HUES6 (cell line): ENCODE measurements at regions not wholly inside any gene's neighbourhood (a gene's known extent, or its start where the extent isn't known, plus 50 kb on each side); places are given as distances from the start of the nearest gene placed in this dataset.

Experiments used
- H3K27ac ChIP-seq: 2 replicates; pipeline ENCODE4 v1.7.0; 2013; ENCODE audit warnings: low read depth, mild to moderate bottlenecking, low read length, inconsistent platforms
- H3K27me3 ChIP-seq: 2 replicates; pipeline ENCODE4 v1.6.1; 2013; ENCODE audit warnings: low read length; ENCODE audit not compliant: control insufficient read depth, insufficient read depth
- H3K36me3 ChIP-seq: 2 replicates; pipeline ENCODE4 v1.6.1; 2013; ENCODE audit warnings: low read length; ENCODE audit not compliant: control insufficient read depth, insufficient read depth
- H3K4me1 ChIP-seq: 2 replicates; pipeline ENCODE4 v1.6.1; 2013; ENCODE audit warnings: low read length; ENCODE audit not compliant: control insufficient read depth, insufficient read depth
- H3K4me3 ChIP-seq: 2 replicates; pipeline ENCODE4 v1.5.1; 2013; ENCODE audit warnings: low read depth, low read length
- H3K9ac ChIP-seq: one replicate; pipeline ENCODE4 v1.6.1; 2013; ENCODE audit warnings: mild to moderate bottlenecking, low read length
- H3K9me3 ChIP-seq: 2 replicates; pipeline ENCODE4 v1.6.1; 2013; ENCODE audit warnings: low read depth, low read length; ENCODE audit not compliant: control insufficient read depth, insufficient read depth

DNA sequence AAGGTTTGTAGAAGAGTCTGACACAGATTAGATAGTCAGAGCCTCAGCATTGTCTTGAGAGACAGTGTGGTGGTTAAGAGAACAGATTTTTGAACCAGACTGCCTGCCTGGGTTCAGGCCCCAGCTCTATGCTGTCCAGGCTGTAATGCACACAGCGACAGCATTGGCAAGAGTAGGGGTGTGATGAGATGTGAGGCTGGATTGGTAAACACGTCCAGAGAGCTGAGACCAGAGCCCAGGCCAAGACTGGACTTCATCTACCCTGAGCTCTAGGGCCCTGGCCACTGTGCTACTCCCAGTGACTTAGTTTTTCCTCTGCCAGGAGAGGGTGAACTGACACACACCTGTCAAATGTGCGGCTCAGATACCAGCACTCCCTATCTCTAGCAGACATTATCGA, 360.4 kb downstream of the RPS24 start:
- no peaks in the 10 kb centered on the region for H3K36me3 ChIP-seq
- no peaks in the 10 kb centered on the region for H3K9me3 ChIP-seq
- H3K27me3 ChIP-seq: no peaks in the 10 kb centered on the region
- H3K4me1 ChIP-seq: peaks cover 4% of the 10 kb centered on the region; the same call in 1 of the 2 replicates
- H3K9ac ChIP-seq: no peak overlapping the region
- no peak overlapping the region for H3K27ac ChIP-seq
- H3K4me3 ChIP-seq: no peak overlapping the region

GRCh38 chr10:78395162-78395561, 361.5 kb downstream of the RPS24 start:
- H3K36me3 ChIP-seq: no peaks in the 10 kb centered on the region
- no peaks in the 10 kb centered on the region for H3K9me3 ChIP-seq
- no peaks in the 10 kb centered on the region for H3K27me3 ChIP-seq
- peaks cover 4% of the 10 kb centered on the region; the same call in 1 of the 2 replicates for H3K4me1 ChIP-seq
- H3K9ac ChIP-seq: no peak overlapping the region
- H3K27ac ChIP-seq: no peak overlapping the region
- H3K4me3 ChIP-seq: no peak overlapping the region

GRCh38 chr10:78396754-78397153, 363.1 kb downstream of the RPS24 start:
- Histone ChIP-seq H3K27ac (no peak overlapping the region), H3K4me1 (peaks cover 9% of the 10 kb centered on the region), H3K27me3 (no peaks in the 10 kb centered on the region), H3K4me3 (no peak overlapping the region), H3K36me3 (no peaks in the 10 kb centered on the region), H3K9me3 (no peaks in the 10 kb centered on the region), H3K9ac (no peak overlapping the region)

DNA sequence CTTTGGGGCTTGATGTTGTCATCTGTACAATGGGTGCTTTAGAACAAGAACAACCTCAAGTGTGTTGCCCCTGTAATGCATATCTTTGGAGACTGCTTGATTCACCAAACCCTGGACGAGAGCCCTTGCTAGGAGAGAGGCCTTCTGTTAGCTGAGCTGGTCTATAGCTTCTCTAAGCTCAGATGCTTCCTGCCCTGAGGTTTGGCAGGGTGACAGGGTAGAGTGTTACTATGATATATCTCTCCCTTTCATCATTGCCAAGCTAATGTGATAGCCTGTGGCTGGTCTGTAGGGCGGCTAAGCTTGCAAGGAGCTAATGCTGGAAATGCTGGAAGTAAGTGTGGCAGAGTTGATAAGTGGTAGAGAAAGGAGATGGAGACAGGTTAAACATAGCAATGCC, 364.1 kb downstream of the RPS24 start:
- Histone ChIP-seq H3K9me3 (no peaks in the 10 kb centered on the region), H3K27me3 (no peaks in the 10 kb centered on the region)

GRCh38 chr10:78398382-78398781, 364.7 kb downstream of the RPS24 start:
- H3K9ac ChIP-seq: no peak overlapping the region
- H3K36me3 ChIP-seq: no peaks in the 10 kb centered on the region
- no peak overlapping the region for H3K27ac ChIP-seq
- no peaks in the 10 kb centered on the region for H3K27me3 ChIP-seq
- H3K4me1 ChIP-seq: peaks cover 19% of the 10 kb centered on the region
- no peak overlapping the region for H3K4me3 ChIP-seq
- H3K9me3 ChIP-seq: no peaks in the 10 kb centered on the region

More for the DNA sequence above, 364.1 kb downstream of the RPS24 start:
- Histone ChIP-seq H3K4me3 (no peak overlapping the region), H3K36me3 (no peaks in the 10 kb centered on the region), H3K27ac (no peak overlapping the region), H3K4me1 (peaks cover 19% of the 10 kb centered on the region), H3K9ac (no peak overlapping the region)

- Histone ChIP-seq H3K27me3 (peaks cover 9% of the 10 kb centered on the region), H3K4me1 (peaks cover 23% of the 10 kb centered on the region), H3K4me3 (no peak overlapping the region), H3K9ac (peak overlapping the region; percentile 12), H3K9me3 (no peaks in the 10 kb centered on the region), H3K36me3 (no peaks in the 10 kb centered on the region), H3K27ac (no peak overlapping the region)
Observed at GRCh38 chr10:78401624-78402367, 368.1 kb downstream of the RPS24 start.

DNA sequence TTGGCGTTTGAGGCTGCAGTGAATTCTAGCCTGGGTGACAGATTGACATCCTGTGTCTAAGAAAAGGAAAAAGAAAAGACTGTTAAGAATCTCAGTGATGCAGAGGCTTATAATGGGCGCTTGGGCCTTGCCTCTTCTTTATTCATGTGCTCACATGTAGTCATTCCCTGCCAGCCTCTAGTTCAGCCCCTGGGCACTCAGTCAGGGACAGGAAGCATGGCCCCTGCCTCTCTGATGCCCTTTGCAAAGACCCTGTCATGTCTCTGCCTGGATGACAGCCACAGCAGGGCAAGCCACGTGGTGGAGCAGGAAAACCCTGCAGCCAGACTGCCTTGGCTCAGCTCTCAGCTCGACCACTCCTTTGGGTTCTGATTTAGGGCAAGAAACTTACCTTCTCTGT, 368.9 kb downstream of the RPS24 start:
- Histone ChIP-seq H3K4me3 (no peak overlapping the region), H3K4me1 (peaks cover 22% of the 10 kb centered on the region), H3K9ac (no peak overlapping the region)

DNA sequence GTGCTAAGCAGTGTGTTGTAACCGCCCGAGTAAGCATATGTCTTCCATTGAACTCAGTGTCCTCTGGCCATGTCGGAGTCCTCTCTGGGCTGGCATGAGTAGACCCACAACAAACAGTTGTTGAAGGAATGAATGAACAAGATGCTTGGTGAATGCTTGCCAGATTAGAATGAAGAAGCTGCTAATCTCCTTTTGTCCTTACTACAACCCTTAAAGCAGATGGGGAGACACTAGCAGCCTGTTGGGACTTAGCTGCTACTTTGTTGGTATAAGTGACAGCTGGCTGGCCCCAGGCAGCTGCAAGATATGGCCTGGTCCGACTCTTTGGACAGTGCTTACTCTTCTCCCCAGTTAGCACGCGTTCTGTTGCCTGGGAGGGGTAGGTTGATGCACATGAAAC, 370.1 kb downstream of the RPS24 start:
- no peak overlapping the region for H3K27ac ChIP-seq
- no peak overlapping the region for H3K4me3 ChIP-seq
- H3K27me3 ChIP-seq: peaks cover 9% of the 10 kb centered on the region
- H3K36me3 ChIP-seq: no peaks in the 10 kb centered on the region
- no peak overlapping the region for H3K9ac ChIP-seq
- H3K9me3 ChIP-seq: no peaks in the 10 kb centered on the region
- peaks cover 31% of the 10 kb centered on the region for H3K4me1 ChIP-seq

More for the DNA sequence above, 368.9 kb downstream of the RPS24 start:
- Histone ChIP-seq H3K27me3 (peaks cover 9% of the 10 kb centered on the region), H3K27ac (no peak overlapping the region), H3K9me3 (no peaks in the 10 kb centered on the region), H3K36me3 (no peaks in the 10 kb centered on the region)

- Histone ChIP-seq H3K27me3 (peaks cover 9% of the 10 kb centered on the region), H3K4me3 (no peak overlapping the region), H3K36me3 (no peaks in the 10 kb centered on the region), H3K9ac (no peak overlapping the region), H3K4me1 (peaks cover 36% of the 10 kb centered on the region), H3K27ac (no peak overlapping the region), H3K9me3 (no peaks in the 10 kb centered on the region)
Observed at GRCh38 chr10:78404296-78404695, 370.6 kb downstream of the RPS24 start.

- H3K4me1 ChIP-seq: peaks cover 36% of the 10 kb centered on the region
- peaks cover 9% of the 10 kb centered on the region for H3K27me3 ChIP-seq
- H3K4me3 ChIP-seq: no peak overlapping the region
- no peak overlapping the region for H3K9ac ChIP-seq
- no peaks in the 10 kb centered on the region for H3K36me3 ChIP-seq
- no peaks in the 10 kb centered on the region for H3K9me3 ChIP-seq
- no peak overlapping the region for H3K27ac ChIP-seq
Observed at GRCh38 chr10:78405231-78405630, 371.6 kb downstream of the RPS24 start.

DNA sequence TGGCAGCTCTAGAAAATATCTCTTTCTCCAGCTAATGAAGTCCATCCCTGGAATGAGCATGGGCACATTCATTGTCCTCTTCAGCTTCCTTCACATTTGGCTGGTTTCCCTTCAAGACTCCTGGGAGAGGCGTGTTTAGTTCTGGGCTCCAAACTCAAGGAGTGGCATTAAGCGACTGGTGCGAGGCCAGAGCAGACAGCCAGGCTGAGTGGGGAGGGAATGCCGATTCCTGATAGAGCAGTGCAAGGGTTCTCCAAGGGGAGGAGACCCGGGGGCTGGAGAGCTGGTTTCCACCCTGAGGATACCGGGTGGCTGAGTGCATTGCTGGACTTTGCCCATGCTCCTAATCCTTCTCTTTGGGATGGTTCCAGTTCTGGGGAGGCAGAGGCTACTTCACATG, 372.1 kb downstream of the RPS24 start:
- Histone ChIP-seq H3K9me3 (no peaks in the 10 kb centered on the region), H3K27ac (no peak overlapping the region), H3K4me3 (no peak overlapping the region), H3K27me3 (peaks cover 9% of the 10 kb centered on the region), H3K4me1 (peaks cover 36% of the 10 kb centered on the region), H3K36me3 (no peaks in the 10 kb centered on the region), H3K9ac (no peak overlapping the region)
